Umbilical cord (tissue), 1 donor: ENCODE measurements at regions not wholly inside any gene's neighbourhood (a gene's known extent, or its start where the extent isn't known, plus 50 kb on each side); places are given as distances from the start of the nearest gene placed in this dataset.
A peak's percentile ranks its signal among the peaks of the same experiment; 100 is the strongest.
"Not testable (repeated sequence)": the region's sequence is repeated elsewhere in the genome, so short reads cannot be mapped to it uniquely, and the experiment has no call there.

Experiments used
- DNase-seq: peaks from one replicate; pipeline ENCODE4 v3.0.0-alpha.2; 2015; ENCODE audit warnings: low spot score

GRCh38 chr12:45490232-45490881 lies 239.1 kb upstream of the ARID2 start:
- no peak for DNase-seq

GRCh38 chr12:45494279-45494678 lies 235.2 kb upstream of the ARID2 start:
- DNase-seq = no peak

DNA sequence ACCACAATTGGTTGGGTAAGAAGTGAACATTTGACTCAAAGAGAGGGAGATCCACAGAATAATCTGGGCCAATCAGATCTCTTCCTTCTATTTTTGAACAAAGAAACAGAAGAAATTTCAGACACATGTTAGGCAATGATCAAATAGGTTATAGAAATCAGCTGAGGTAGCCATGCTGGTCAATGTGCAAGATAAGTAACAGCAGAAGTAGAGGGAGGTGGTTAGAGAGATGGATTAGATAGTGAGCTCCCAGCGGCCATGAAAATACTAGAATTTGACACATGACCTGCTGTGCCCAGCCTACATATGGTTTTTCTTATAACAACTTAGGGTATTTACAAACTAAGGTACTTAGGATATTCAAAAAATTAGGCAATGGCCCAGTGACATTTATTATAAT lies 230.9 kb upstream of the ARID2 start:
- no peak for DNase-seq

DNA sequence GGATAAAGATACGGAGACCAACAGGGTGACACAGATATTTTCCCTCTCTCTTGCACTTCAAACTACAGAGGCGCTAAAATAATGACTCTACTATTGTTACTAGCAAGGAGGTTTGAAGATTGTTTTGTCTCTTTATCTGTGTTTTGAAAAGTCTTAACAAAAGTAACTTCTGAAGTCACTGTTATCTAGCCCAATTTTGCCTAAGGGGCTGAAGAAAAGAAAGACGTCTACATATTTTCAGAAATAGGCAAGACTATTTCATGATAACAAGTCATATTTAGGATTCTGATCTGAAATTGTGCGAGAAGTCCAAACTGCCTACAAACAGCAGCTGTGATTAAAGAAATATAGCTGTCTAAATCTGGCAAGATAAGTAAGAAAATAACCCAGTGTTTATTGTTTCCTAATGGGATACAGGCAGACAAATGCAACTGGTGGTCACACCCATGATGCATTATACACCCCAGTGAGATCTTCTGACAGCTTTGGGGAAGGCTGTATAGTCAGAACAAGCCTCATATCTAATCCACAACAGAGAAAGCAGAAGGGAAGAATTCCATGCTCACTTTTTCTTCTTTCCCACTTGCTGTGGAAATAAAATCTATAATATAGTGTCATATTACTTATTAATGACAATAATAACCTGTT lies 226.9 kb upstream of the ARID2 start:
- no peak for DNase-seq

DNA sequence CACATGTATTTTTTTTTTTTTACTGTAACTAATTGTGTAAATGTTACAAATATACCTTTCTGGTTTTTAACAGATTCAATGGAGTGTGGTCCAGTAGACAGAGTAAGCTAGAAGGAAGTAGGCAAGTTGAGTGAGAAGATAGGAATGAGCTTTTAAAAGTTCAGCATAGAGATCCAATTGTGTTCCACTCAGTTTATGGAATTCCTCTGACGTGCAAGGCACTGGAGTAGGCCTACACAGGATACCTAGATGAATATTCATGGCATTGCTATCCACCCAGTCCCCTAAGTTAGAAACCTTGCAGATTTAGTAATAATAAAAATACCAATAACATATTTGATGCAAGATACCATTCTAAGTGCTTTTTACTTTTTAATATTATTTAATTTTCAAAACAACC lies 225.6 kb upstream of the ARID2 start:
- no peak for DNase-seq

- DNase-seq = no peak
Measured at GRCh38 chr12:45504316-45505010, 225.0 kb upstream of the ARID2 start.

DNA sequence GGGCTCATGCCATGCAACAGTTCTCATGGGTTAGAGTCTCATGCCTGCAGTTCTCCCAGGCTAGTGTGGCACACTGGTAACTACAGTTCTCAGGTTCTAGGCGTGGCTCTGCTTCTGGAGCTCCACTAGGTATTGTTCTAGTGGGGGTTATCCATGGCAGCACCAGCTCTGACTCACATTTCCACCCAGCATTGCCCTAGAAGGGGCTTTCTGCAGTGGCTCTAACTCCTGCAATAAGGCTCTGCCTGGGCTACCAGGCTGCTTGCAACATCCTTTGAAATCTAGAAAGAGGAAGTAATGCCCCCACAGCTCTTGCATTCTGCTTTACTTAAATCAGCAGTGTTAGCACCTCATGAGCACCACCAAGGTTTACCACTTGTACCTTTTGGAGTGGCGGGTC lies 220.3 kb upstream of the ARID2 start:
- DNase-seq = no peak

DNA sequence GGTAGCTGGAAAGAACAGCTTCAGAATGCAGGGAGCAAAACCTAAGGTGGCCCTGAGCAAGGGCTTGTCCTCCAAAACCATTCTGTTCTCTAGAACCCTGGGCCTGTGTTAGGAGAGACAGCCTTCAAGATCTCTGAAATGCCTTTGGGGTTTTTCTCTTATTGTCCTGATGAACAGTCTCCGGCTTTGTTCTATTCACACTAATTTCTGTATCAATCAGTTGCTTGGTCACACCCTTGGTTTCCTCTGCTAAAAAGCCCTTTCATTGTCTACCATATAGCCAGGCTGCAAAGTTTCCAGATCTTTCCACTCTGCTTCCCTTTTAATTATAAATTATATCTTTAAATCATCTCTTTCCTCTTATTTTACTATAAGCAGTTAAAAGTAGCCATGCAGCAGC lies 219.9 kb upstream of the ARID2 start:
- no peak for DNase-seq

DNA sequence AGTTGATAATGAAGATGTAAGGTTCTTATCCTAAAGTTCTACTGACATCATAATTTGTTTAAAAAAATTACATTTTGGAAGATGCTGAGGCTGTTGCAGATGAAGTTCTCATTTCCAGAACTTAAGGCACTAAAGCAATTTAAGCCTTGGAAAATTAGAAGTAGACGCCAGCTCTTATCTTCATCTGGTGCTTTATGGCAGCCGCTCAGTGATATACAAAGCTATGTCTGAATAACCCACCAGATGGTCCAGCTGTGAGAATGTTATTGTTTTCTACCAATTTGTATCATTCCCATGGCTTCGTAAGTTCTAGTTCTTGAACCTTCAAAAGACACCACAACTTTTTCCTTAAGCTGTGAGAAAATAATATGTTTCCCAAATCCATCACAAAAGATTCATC lies 212.1 kb upstream of the ARID2 start:
- DNase-seq = peak; percentile 10

- peak; percentile 7 for DNase-seq
Measured at GRCh38 chr12:45518291-45519235, 210.9 kb upstream of the ARID2 start.

DNA sequence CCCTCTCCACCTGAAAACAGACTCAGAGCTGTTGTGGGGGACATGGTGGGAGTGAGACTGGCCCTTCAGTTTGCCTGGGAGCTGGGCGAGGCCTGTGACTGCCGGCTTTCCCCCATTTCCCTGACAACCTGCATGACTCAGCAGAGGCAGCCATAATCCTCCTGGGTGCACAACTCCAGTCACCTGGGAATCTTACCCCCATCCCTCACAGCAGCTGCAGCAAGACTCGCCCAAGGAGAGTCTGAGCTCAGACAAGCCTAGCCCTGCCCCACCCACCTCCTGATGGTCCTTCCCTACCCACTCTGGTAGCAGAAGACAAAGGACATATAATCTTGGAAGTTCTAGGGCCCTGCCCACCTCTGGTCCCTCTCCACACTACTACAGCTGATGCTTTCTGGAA lies 207.3 kb upstream of the ARID2 start:
- DNase-seq = no peak

- not testable (repeated sequence) for DNase-seq
Measured at GRCh38 chr12:45526823-45527222, 202.7 kb upstream of the ARID2 start.

- DNase-seq = peak; percentile 10
Measured at GRCh38 chr12:45532113-45532512, 197.4 kb upstream of the ARID2 start.

DNA sequence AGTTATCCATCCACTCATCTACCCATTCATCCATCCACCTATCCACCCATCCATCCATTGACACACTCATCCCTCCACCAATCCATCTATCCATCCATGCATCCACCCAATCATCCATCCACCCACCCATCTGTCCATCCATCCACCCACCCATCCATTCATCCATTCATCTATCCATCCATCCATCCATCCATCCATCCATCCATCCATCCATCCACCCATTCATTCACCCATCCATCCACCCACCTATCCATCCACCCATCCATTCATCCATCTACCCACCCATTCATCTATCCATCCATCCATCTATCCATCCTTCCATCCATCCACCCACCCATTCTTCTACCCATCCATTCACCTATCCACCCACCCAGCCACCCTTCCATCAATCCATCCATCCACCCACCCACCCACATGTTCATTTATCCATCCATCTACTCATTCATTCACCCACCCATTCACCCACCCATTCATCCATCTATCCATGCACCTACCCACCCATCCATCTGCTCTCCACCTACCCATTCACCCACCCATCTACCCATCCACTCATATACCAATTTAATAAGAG lies 193.8 kb upstream of the ARID2 start:
- no peak for DNase-seq

DNA sequence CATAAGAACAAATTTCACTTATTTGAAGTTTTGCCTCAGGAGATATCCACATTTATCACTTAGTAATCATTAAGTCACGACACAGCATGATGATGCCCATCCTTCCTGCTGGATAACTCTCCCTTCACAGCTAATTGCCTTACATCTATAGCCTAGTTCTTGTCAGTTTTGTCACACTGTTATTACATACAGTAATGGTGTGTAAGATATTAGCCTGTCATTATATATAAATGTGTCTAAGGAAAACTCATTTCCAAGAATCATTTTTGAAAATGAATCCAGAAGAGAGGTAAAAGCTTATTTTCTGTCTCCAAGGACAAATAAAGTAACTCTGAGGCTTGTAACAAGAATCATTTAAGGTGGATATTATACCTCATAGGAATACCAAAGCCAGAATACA lies 193.2 kb upstream of the ARID2 start:
- no peak for DNase-seq

DNA sequence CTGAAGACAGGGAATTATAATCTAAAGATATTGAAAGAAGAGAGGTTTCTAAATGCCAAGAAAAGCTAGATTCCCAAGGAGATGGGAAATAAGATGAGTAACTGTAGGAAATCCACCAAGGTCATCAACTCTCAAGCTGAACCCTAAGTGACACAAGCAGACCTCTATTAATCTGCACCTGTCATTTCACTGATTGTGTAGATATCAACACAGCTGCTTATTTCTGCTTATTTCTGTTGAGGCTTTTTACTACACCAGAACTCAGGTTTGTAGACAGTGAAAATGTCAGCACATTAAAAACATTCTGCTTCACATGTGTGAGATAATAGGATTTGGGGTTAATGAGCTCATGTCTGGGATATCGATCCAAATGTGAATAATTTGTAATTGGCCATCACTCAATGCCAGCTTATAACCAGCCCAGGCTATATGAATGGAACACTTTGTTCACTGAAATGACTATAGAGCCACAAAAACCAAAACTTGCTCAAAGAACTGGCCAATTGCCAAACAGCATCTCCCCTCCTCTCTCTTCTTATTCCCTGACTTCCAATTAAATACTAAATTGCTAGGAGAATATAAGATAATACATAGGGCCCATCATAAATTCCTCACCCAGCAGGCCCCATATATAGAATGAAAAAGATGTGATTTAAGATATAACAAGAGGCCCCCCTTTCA lies 188.7 kb upstream of the ARID2 start:
- DNase-seq = no peak

GRCh38 chr12:45543887-45544286 lies 185.6 kb upstream of the ARID2 start:
- DNase-seq = peak; percentile 76

DNA sequence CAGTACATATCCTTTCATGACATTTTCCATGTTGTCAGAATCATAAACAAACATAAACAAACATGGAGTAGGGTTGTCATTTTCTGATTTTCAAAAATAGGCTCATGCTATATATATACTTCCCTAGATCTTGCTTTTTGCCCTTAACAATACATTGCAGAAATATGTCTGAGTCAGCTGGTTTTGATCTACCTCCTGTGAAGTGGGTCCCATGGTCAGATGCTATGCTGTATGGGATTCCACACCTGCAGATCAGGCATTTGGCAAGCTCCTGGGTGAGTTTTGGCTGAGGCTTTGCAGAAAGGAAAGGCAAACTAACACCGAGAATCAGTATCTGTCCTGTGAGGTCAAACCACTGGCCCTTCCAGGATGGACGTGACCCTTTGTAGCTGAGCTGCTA lies 183.0 kb upstream of the ARID2 start:
- DNase-seq = no peak

DNA sequence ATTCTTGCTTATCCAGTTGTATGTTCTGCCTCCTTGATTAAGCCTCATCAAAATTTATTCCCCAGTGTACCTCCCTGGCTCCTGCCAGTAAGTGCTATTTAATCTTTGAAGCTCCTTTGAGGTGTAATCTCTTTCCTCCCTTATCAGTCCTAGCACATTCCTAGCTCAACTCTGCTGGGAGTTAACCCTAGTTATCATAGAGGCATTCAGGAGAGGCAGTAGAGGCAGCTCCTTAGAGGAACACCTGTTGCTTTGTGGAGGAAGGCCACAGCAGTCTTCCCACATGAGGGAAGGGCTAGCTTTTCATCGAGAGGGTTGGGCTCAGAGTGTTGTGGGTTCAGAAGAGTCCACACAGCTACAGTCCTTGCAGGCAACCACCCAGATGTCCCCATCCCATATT lies 182.4 kb upstream of the ARID2 start:
- DNase-seq = no peak

- DNase-seq = no peak
Measured at GRCh38 chr12:45547822-45548221, 181.7 kb upstream of the ARID2 start.

DNA sequence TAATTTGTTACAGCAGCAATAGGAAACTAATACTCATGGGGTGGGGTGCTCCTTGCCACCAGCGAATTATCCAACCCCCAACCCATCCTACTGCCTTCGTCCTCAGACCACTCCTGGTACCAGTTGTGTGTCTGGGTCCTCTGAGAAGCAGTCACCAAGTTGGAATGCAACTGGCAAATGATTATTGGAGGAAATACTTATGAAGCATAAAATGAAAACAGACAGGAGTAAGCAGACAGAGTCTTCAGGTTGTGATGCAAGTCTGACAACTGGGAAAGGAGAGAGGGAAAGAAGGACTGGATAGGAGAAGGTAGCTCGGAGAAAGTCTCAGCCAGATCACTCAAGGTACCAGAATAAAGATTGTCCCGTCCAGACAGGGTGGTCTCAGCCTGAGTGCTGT lies 181.1 kb upstream of the ARID2 start:
- DNase-seq = no peak
